Amygdala (tissue), 56 donors: ENCODE measurements at regions not wholly inside any gene's neighbourhood (a gene's known extent, or its start where the extent isn't known, plus 50 kb on each side); places are given as distances from the start of the nearest gene placed in this dataset.
A peak's percentile ranks its signal among the peaks of the same experiment; 100 is the strongest.
"Not testable (repeated sequence)": the region's sequence is repeated elsewhere in the genome, so short reads cannot be mapped to it uniquely, and the experiment has no call there.

Source experiments
- DNase-seq, 56 donors: peaks; one replicate each; lab custom pipeline; 2025; lab: John Stamatoyannopoulos, UW

DNA sequence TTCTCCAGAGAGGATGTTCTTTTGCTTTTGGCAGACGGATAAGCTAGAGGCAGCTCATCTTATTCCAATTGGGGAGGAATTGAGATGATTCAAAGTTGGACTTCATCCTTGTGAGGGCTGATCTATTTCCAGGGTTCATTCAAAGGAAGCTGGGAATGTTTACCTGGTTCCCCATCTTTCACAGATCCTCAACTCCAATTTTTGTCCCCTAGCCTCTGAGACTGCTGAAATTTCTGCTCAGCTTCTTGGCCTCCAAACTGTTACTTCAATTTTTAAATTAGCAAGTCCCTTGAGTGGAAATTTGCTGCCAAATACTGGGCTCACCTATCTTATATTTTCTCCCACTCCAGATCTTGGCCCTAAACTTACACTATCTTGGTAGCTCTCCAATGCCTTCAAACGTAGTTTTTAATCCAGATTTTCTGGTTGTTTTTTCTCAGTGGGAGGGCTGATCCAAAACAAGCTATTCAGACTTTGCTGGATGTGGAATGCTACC is 93.9 kb upstream of the NEK6 start:
- DNase-seq: no peak

- peak in 27 of 56 donors; percentile 3 to 61 (median 20) for DNase-seq
Observed at GRCh38 chr9:124164811-124165210, 92.9 kb upstream of the NEK6 start.

DNA sequence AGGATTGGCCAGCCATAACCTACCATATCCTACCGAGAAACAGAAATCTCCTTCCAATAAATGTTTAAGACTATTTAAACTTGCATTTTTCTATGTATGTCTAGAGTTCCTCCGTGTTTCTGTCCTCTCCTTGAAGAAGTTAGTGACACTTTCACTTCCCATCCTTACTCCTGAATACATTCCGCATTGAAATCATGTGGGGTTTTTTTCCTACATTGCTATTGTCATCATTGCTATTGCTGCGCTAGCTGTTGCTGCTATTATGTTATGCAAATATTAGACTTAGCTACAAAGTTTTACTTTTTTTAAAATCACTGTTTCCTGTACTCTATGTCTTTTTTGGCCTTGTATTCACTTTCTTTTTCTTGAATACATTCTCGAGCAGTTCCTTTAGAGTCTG is 83.3 kb upstream of the NEK6 start:
- no peak for DNase-seq

DNA sequence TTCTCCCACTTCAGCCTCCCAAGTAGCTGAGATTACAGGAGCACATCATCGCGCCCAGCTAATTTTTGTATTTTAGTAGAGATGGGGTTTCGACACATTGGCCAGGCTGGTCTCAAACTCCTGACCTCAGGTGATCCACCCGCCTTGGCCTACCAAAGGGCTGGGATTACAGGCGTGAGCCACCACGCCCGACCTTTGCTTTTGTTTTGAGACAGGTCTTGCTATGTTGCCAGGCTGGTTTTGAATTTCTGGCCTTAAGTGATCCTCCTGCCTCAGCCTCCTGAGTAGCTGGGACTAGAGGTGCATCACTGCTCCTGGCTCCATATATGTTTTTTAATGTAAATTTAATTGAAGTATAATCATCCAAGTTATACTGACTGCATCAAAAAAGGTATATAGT is 80.2 kb upstream of the NEK6 start:
- DNase-seq: not testable (repeated sequence)

DNA sequence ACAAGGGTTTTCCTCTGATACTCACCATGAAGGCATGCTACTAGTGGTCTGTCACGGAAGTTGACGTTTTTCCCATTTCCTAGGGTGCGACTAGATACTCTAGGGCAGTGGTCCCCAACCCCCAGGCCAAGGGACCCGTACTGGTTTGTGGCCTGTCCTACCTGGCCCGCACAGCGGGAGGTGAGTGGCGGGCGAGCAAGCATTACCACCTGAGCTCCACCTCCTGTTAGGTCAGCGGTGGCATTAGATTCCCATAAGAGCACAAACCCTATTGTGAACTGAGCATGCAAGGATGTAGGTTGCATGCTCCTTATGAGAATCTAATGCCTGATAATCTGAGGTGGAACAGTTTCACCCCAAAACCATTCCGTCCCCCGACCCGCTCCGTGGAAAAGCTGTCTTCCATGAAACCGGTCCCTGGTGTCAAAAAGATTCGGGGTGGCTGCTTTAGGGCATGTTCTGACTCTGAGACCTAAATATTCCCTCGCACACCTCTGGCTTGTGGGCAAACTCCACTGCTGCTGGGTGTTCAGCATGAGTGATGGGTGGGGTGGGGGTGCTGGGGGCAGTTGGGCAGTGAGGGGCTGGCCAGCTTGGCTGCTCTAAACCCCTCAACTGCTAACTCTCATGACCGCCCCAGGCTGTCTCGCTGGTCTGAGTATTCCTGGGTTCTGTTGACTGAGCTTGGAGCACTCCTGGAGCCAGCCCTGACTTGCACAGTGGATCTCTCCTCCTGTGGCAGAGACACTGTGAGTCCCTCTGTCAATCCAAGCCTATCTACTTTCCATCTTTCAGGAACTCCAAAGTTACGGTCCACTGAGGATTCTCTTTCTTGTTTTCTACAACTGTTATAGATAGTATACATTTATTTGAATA is 78.3 kb upstream of the NEK6 start:
- DNase-seq: no peak

GRCh38 chr9:124180557-124180956 is 77.2 kb upstream of the NEK6 start:
- peak in 36 of 56 donors; percentile 4 to 83 (median 46) for DNase-seq

DNA sequence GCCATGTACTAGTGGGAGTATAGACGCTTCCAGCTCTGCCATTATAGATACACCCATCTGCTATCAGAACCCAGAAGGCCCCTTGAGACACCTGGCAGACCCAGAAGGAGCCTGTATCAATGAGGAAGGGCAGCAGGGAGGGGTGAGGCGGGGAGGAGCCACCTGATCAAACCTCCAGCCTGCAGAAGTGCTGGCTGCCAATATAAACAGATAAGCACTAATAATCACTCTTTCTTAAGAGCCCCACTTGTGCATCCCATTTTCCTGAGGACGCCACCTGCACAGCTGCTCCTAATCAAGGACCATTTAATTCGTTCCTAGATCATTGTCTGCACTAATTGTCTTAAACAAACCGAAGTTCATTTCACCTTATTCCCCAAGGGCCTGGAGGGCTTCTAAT is 75.0 kb upstream of the NEK6 start:
- DNase-seq: no peak

DNA sequence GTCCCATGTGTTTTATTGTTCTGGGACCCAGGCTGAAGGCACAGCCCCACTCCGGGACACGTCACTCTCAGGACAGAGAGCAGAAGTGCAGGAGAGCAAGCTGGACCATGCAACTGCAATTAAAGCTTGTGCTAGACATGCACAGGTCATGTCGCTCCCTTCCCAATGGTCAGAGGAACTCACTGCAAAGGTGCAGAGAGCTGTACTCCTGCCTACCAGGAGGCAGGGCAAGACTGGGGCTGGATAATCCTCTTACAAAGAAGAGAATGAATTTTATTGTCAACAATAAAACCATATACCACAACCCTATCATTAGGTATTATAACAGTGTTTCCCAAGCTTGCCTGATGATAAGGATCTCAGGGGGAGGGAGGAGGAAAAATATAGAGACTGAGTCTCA is 74.0 kb upstream of the NEK6 start:
- DNase-seq: no peak

DNA sequence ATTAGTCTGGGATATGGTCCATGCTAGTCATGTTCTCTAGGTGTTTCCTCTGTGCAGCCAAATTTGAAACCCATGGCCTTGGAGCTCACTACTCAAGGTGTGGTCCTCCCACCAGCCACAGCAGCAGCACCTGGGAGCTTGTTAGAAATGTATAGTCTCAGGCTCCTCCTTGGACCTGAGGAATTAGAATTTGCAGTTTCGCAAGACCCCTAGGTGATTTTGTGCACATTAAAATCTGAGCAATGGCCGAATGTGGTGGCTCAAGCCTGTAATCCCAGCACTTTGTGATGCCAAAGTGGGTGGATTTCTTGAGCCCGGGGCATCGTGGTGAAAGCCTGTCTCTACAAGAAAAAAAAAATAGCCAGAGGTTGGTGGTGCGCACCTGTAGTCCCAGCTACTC is 72.3 kb upstream of the NEK6 start:
- no peak for DNase-seq

- no peak for DNase-seq
Observed at GRCh38 chr9:124187311-124187710, 70.4 kb upstream of the NEK6 start.

- DNase-seq: peak in 23 of 56 donors; percentile 11 to 73 (median 31)
Observed at GRCh38 chr9:124188331-124189110, 69.2 kb upstream of the NEK6 start.

- DNase-seq: peak in 54 of 56 donors; percentile 20 to 96 (median 78)
Observed at GRCh38 chr9:124190761-124191160, 67.0 kb upstream of the NEK6 start.

- DNase-seq: no peak
Observed at GRCh38 chr9:124191691-124192395, 65.9 kb upstream of the NEK6 start.

- no peak for DNase-seq
Observed at GRCh38 chr9:124196814-124197176, 61.0 kb upstream of the NEK6 start.

DNA sequence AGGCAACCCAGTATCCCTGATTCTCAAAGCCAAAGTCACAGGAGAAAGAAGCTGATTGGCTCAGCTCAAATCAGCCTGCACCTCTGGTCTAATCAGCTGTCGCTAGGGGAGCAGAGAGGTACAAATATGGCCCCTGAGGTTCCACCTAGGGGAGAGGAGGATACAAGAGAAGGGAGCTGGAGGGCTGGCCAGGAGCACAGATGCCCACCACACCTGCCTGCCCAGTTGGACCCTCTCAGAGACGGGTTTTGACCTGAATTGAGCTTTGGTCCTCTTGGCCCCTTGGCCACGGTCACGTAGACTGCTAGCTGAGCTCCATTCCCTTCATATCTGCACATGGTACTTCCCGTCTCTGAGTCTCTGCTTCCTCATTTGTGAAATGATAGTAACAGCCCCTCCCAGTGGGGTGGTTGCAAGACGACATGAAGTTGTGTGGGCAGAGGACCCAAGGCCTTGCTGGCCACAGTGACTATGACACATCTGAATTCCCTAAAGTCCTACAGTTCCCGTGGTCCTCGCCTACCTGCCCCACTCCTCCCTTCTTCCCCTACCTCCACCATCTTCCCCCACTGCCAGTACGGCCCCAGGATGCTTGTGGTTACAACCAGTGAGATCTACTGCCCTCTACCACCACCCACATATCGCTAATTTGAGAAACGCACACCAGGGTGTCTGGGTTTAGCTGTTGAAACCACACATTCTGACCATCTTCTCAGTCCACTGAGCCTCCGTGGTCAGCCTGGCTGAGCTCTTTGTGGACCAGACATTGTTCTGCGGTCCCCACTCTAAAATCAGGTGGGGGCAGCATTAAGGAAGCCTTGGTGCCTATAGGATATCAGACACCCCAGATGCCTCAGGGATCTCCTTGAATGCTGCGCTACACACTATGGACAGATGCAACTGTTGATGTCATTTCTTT is 60.3 kb upstream of the NEK6 start:
- DNase-seq: peak in 6 of 56 donors; percentile 4 to 41 (median 14)

GRCh38 chr9:124198331-124198730 is 59.4 kb upstream of the NEK6 start:
- DNase-seq: no peak

DNA sequence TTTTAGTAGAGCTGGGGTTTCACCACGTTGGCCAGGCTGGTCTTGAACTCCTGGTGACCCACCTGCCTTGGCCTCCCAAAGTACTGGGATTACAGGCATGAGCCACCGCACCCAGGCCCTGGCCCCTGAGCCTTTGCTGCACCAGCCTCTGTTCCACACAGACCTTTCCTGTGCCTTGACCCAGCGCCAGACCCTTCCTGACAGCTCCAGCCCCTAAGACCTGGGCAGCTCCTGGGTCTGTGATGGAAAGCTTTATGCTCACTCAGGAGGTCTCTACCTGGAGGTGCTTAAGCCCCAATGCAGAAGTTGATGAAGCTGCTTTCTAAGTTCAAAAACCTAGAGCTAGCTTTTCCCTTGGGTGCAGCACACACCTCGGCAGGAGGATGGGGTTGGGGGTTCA is 58.8 kb upstream of the NEK6 start:
- DNase-seq: no peak

DNA sequence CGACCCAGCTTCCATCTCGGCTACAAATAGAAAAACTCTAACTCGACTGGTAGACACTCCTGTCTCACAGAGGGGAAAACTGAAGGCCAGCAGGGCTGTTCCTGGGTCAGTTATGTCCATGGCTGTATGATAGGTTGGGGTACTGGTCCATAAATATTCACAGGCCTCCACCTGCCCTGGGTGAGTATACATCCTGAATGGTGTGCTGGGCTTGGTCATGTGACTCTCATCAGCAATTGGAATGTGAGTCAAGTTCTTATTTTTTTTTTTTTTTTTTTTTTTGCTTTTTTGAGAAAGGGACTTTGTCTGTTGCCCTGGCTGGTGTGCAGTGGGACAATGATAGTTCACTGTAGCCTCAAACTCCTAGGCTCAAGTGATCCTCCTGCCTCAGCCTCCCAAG is 58.3 kb upstream of the NEK6 start:
- DNase-seq: no peak

- DNase-seq: peak in 26 of 56 donors; percentile 9 to 65 (median 24)
Observed at GRCh38 chr9:124202447-124202971, 55.2 kb upstream of the NEK6 start.
